ENCODE measurements at regions not wholly inside any gene's neighbourhood (a gene's known extent, or its start where the extent isn't known, plus 50 kb on each side); places are given as distances from the start of the nearest gene placed in this dataset.

GRCh38 chr12:74747305-74747704, 209.7 kb downstream of the ATXN7L3B start:
- no peak overlapping the region for H3K9ac ChIP-seq (ENCODE audit: low read depth, low read length)
- no peak overlapping the region for H3K4me2 ChIP-seq (ENCODE audit: insufficient read depth, low read length)
- DNase-seq (no peak), ATAC-seq (ENCODE audit: insufficient read depth, low read depth) (no peak)
- no peak for TF ChIP-seq CTCF (IDR thresholded peaks at IDR 0.05; ENCODE audit: borderline replicate concordance, extremely low read depth, low read length, poor library complexity, severe bottlenecking)
- H3K4me1 ChIP-seq (ENCODE audit: insufficient read depth, low read length), result no peaks in the 10 kb centered on the region
- no peak overlapping the region for H3K27ac ChIP-seq (ENCODE audit: low read length)
- no peaks in the 10 kb centered on the region for H4K20me1 ChIP-seq (ENCODE audit: insufficient read depth, low read length)
- no peaks in the 10 kb centered on the region for H3K9me3 ChIP-seq (ENCODE audit: insufficient read depth, low read length, severe bottlenecking)
- no peaks in the 10 kb centered on the region for H3K27me3 ChIP-seq (ENCODE audit: insufficient read depth, low read length, poor library complexity)
- no peak overlapping the region for H2AFZ ChIP-seq (ENCODE audit: low read depth, low read length)
- H3K36me3 ChIP-seq (ENCODE audit: insufficient read depth, low read length), result no peaks in the 10 kb centered on the region
- H3K79me2 ChIP-seq (ENCODE audit: insufficient read depth, low read length), result no peaks in the 10 kb centered on the region
- H3K4me3 ChIP-seq (ENCODE audit: low read depth in 1 of 2, low read length in 2 of 2), result no peak overlapping the region

GRCh38 chr12:74751441-74751840, 213.8 kb downstream of the ATXN7L3B start:
- Histone ChIP-seq H3K4me1 (ENCODE audit: insufficient read depth, low read length) (no peaks in the 10 kb centered on the region), H3K27me3 (ENCODE audit: insufficient read depth, low read length, poor library complexity) (no peaks in the 10 kb centered on the region), H3K9ac (ENCODE audit: low read depth, low read length) (no peak overlapping the region), H3K79me2 (ENCODE audit: insufficient read depth, low read length) (no peaks in the 10 kb centered on the region), H3K4me2 (ENCODE audit: insufficient read depth, low read length) (no peak overlapping the region), H2AFZ (ENCODE audit: low read depth, low read length) (no peak overlapping the region), H3K36me3 (ENCODE audit: insufficient read depth, low read length) (no peaks in the 10 kb centered on the region), H3K9me3 (ENCODE audit: insufficient read depth, low read length, severe bottlenecking) (no peaks in the 10 kb centered on the region), H3K27ac (ENCODE audit: low read length) (no peak overlapping the region), H3K4me3 (ENCODE audit: low read depth in 1 of 2, low read length in 2 of 2) (no peak overlapping the region), H4K20me1 (ENCODE audit: insufficient read depth, low read length) (no peaks in the 10 kb centered on the region)
- TF ChIP-seq EZH2 (IDR thresholded peaks at IDR 0.05; ENCODE audit: borderline replicate concordance, low read depth, low read length, severe bottlenecking) (no peak), CTCF (IDR thresholded peaks at IDR 0.05; ENCODE audit: borderline replicate concordance, extremely low read depth, low read length, poor library complexity, severe bottlenecking) (no peak)
- ATAC-seq (ENCODE audit: insufficient read depth, low read depth), result no peak
- DNase-seq, result no peak

GRCh38 chr12:74752215-74752614, 214.6 kb downstream of the ATXN7L3B start:
- Histone ChIP-seq H3K36me3 (ENCODE audit: insufficient read depth, low read length) (no peaks in the 10 kb centered on the region), H3K27me3 (ENCODE audit: insufficient read depth, low read length, poor library complexity) (no peaks in the 10 kb centered on the region), H4K20me1 (ENCODE audit: insufficient read depth, low read length) (no peaks in the 10 kb centered on the region), H3K9me3 (ENCODE audit: insufficient read depth, low read length, severe bottlenecking) (no peaks in the 10 kb centered on the region), H3K9ac (ENCODE audit: low read depth, low read length) (no peak overlapping the region), H3K4me3 (ENCODE audit: low read depth in 1 of 2, low read length in 2 of 2) (no peak overlapping the region), H3K4me1 (ENCODE audit: insufficient read depth, low read length) (no peaks in the 10 kb centered on the region), H3K27ac (ENCODE audit: low read length) (no peak overlapping the region), H2AFZ (ENCODE audit: low read depth, low read length) (no peak overlapping the region), H3K4me2 (ENCODE audit: insufficient read depth, low read length) (no peak overlapping the region), H3K79me2 (ENCODE audit: insufficient read depth, low read length) (no peaks in the 10 kb centered on the region)
- ATAC-seq (ENCODE audit: insufficient read depth, low read depth), result no peak
- no peak for TF ChIP-seq CTCF (IDR thresholded peaks at IDR 0.05; ENCODE audit: borderline replicate concordance, extremely low read depth, low read length, poor library complexity, severe bottlenecking)
- no peak for TF ChIP-seq EZH2 (IDR thresholded peaks at IDR 0.05; ENCODE audit: borderline replicate concordance, low read depth, low read length, severe bottlenecking)
- no peak for DNase-seq

DNA sequence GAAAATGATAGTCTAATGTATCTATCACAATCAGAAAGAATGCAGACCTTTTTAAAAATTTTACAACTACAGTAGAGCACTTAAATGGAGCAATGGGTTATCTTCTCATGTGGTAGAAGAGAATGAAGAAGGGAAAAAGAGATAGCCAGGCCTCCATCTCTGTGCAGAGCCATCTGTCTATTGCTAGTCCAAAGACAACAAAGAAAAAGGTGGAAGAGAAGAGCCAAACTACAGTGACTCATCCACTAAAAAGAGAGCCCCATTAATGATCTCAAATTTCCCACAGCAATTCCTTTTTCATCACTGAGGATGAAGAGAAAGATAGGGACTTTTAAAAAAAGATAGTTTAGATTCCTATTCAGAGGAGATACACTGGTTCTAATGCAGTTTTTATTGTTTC, 232.9 kb downstream of the ATXN7L3B start:
- Histone ChIP-seq H3K4me2 (ENCODE audit: insufficient read depth, low read length) (no peak overlapping the region), H3K27me3 (ENCODE audit: insufficient read depth, low read length, poor library complexity) (no peaks in the 10 kb centered on the region), H3K27ac (ENCODE audit: low read length) (no peak overlapping the region), H3K9me3 (ENCODE audit: insufficient read depth, low read length, severe bottlenecking) (no peaks in the 10 kb centered on the region), H3K4me3 (ENCODE audit: low read depth in 1 of 2, low read length in 2 of 2) (no peak overlapping the region), H4K20me1 (ENCODE audit: insufficient read depth, low read length) (no peaks in the 10 kb centered on the region), H3K79me2 (ENCODE audit: insufficient read depth, low read length) (no peaks in the 10 kb centered on the region), H3K9ac (ENCODE audit: low read depth, low read length) (no peak overlapping the region), H3K36me3 (ENCODE audit: insufficient read depth, low read length) (no peaks in the 10 kb centered on the region), H2AFZ (ENCODE audit: low read depth, low read length) (no peak overlapping the region), H3K4me1 (ENCODE audit: insufficient read depth, low read length) (no peaks in the 10 kb centered on the region)
- TF ChIP-seq EZH2 (IDR thresholded peaks at IDR 0.05; ENCODE audit: borderline replicate concordance, low read depth, low read length, severe bottlenecking), result no peak
- TF ChIP-seq CTCF (IDR thresholded peaks at IDR 0.05; ENCODE audit: borderline replicate concordance, extremely low read depth, low read length, poor library complexity, severe bottlenecking), result no peak
- DNase-seq (no peak), ATAC-seq (ENCODE audit: insufficient read depth, low read depth) (no peak)

Data from DND-41 (cell line).